Astrocyte (in vitro differentiated cells and primary cell): ENCODE measurements at regions not wholly inside any gene's neighbourhood (a gene's known extent, or its start where the extent isn't known, plus 50 kb on each side); places are given as distances from the start of the nearest gene placed in this dataset.

Source experiments
- EZH2 ChIP-seq: IDR thresholded peaks from 2 replicates; pipeline ENCODE4 v1.6.1; 2012; ENCODE audit warnings: mild to moderate bottlenecking, low read length, inconsistent platforms; ENCODE audit not compliant: insufficient read depth
- TF ChIP-seq, protein P1 (sequence below): IDR thresholded peaks from 2 replicates; pipeline ENCODE4 v1.5.1; 2011; ENCODE audit warnings: low read depth, mild to moderate bottlenecking, inconsistent platforms, low read length, moderate library complexity; ENCODE audit not compliant: insufficient read depth

DNA sequence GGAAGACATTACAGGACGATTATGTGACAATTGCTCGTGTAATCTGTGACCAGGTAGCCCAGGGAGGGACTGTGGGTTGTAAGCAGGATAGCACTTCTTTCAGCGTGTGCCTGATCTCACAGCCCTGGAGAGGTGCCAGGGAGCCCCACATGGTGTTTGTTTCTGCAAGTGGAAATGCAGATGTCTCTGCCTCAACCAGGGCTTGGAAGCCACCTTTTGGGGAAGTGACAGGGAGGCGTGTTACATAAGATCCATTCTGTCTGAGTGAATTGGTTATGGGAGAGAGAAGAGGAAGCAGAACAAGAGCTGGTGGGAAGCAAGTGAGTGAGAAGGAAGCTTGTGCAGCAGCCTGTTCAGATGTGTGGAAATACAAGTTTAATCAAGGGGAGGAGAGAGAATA lies 104.5 kb upstream of the GATB start:
- TF ChIP-seq, protein P1, sequence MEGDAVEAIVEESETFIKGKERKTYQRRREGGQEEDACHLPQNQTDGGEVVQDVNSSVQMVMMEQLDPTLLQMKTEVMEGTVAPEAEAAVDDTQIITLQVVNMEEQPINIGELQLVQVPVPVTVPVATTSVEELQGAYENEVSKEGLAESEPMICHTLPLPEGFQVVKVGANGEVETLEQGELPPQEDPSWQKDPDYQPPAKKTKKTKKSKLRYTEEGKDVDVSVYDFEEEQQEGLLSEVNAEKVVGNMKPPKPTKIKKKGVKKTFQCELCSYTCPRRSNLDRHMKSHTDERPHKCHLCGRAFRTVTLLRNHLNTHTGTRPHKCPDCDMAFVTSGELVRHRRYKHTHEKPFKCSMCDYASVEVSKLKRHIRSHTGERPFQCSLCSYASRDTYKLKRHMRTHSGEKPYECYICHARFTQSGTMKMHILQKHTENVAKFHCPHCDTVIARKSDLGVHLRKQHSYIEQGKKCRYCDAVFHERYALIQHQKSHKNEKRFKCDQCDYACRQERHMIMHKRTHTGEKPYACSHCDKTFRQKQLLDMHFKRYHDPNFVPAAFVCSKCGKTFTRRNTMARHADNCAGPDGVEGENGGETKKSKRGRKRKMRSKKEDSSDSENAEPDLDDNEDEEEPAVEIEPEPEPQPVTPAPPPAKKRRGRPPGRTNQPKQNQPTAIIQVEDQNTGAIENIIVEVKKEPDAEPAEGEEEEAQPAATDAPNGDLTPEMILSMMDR: no peak
- TF ChIP-seq EZH2: no peak
